Thyroid gland (tissue), 4 donors: ENCODE measurements at regions not wholly inside any gene's neighbourhood (a gene's known extent, or its start where the extent isn't known, plus 50 kb on each side); places are given as distances from the start of the nearest gene placed in this dataset.

ENCODE experiments used
- DNase-seq, 2 donors: peaks; one replicate each; pipeline ENCODE4 v3.0.0-alpha.2; 2019
- H3K27ac ChIP-seq, 3 donors: fragments of 200-600 bp; sonication (generic); 1 replicate in 2 of 3; 2 replicates in 1 of 3; pipeline ENCODE4 v1.5.1; 2016 to 2019; ENCODE audit warnings: mild to moderate bottlenecking in 1 of 3, moderate library complexity in 1 of 3
- H3K27me3 ChIP-seq: fragments of 200-600 bp; sonication (generic); one replicate; pipeline ENCODE4 v1.5.1; 2019
- H3K36me3 ChIP-seq, 2 donors: fragments of 200-600 bp; sonication (generic); one replicate each; pipeline ENCODE4 v1.5.1; 2016 to 2019
- H3K4me1 ChIP-seq, 2 donors: fragments of 200-600 bp; sonication (generic); one replicate each; pipeline ENCODE4 v1.5.1; 2017 to 2019
- H3K4me3 ChIP-seq, 3 donors: fragments of 200-600 bp; sonication (generic); replicated peaks in 1 of 3; 1 replicate in 2 of 3; 2 replicates in 1 of 3; pipeline ENCODE4 v1.5.1; 2016; ENCODE audit warnings: mild to moderate bottlenecking in 1 of 3
- H3K9me3 ChIP-seq: fragments of 200-600 bp; sonication (generic); one replicate; pipeline ENCODE4 v1.5.1; 2017
- CTCF ChIP-seq, 6 experiments: fragments of 200-600 bp in 3 of 6; fragments of 450-650 bp in 3 of 6; sonication (generic) in 3 of 6; IDR thresholded peaks; one replicate each; pipeline ENCODE4 v1.5.1; 2016 to 2019; ENCODE audit warnings: antibody characterized with exemption in 6 of 6, mild to moderate bottlenecking in 2 of 6, inconsistent platforms in 1 of 6, moderate library complexity in 1 of 6
- POLR2A ChIP-seq, 2 donors: fragments of 450-650 bp; IDR thresholded peaks; one replicate each; pipeline ENCODE4 v1.6.1; 2017; ENCODE audit warnings: antibody characterized with exemption in 2 of 2, mild to moderate bottlenecking in 2 of 2, moderate library complexity in 1 of 2
- WGBS, 2 donors: methylation state at CpG; one replicate each; pipeline ENCODE4 v1.1.5; 2017; 5-methylcytosine and 5-hydroxymethylcytosine counted together
- intact Hi-C: fragments of 100-400 bp; cut with DNase I; formaldehyde crosslinking; loops from one replicate; pipeline ENCODE4 v1.15.1; 2023

GRCh38 chr2:103734911-103735310 is 973.1 kb downstream of the TMEM182 start:
- no peak for TF ChIP-seq POLR2A (IDR thresholded peaks at IDR 0.05)
- TF ChIP-seq CTCF (IDR thresholded peaks at IDR 0.05): no peak
- no peak overlapping the region for H3K27ac ChIP-seq
- no peaks in the 10 kb centered on the region for H3K4me1 ChIP-seq
- no peak overlapping the region for H3K4me3 ChIP-seq
- no peaks in the 10 kb centered on the region for H3K27me3 ChIP-seq
- intact Hi-C loops: no loop called here
- no peaks in the 10 kb centered on the region for H3K9me3 ChIP-seq
- no peak for DNase-seq
- no peaks in the 10 kb centered on the region for H3K36me3 ChIP-seq

- DNase-seq: no peak
- Histone ChIP-seq H3K4me1 (no peaks in the 10 kb centered on the region), H3K4me3 (no peak overlapping the region), H3K36me3 (no peaks in the 10 kb centered on the region), H3K27me3 (no peaks in the 10 kb centered on the region), H3K9me3 (no peaks in the 10 kb centered on the region), H3K27ac (no peak overlapping the region)
- 94 to 95% methylated on average over 3 of the region's 3 CpGs for WGBS, 2 donors
- intact Hi-C loops: no loop called here
- TF ChIP-seq CTCF (IDR thresholded peaks at IDR 0.05) (no peak), POLR2A (IDR thresholded peaks at IDR 0.05) (no peak)
These were observed 976.3 kb downstream of the TMEM182 start for GRCh38 chr2:103738108-103738507.

- intact Hi-C loops: no loop called here
- WGBS, 2 donors: 64 to 74% methylated on average over 1 of the region's 1 CpG
- Histone ChIP-seq H3K4me3 (no peak overlapping the region), H3K27me3 (no peaks in the 10 kb centered on the region), H3K36me3 (no peaks in the 10 kb centered on the region), H3K9me3 (no peaks in the 10 kb centered on the region), H3K4me1 (no peaks in the 10 kb centered on the region), H3K27ac (no peak overlapping the region)
- TF ChIP-seq CTCF (IDR thresholded peaks at IDR 0.05) (no peak), POLR2A (IDR thresholded peaks at IDR 0.05) (no peak)
- DNase-seq: no peak
These were observed 976.8 kb downstream of the TMEM182 start for GRCh38 chr2:103738606-103739005.

- 69 to 85% methylated on average over 3 of the region's 3 CpGs for WGBS, 2 donors
- intact Hi-C loops: no loop called here
- Histone ChIP-seq H3K27me3 (no peaks in the 10 kb centered on the region), H3K9me3 (no peaks in the 10 kb centered on the region), H3K4me1 (no peaks in the 10 kb centered on the region), H3K27ac (no peak overlapping the region), H3K36me3 (no peaks in the 10 kb centered on the region), H3K4me3 (no peak overlapping the region)
- DNase-seq: no peak
- TF ChIP-seq POLR2A (IDR thresholded peaks at IDR 0.05) (no peak), CTCF (IDR thresholded peaks at IDR 0.05) (no peak)
These were observed 977.4 kb downstream of the TMEM182 start for GRCh38 chr2:103739186-103739585.

- Histone ChIP-seq H3K9me3 (no peaks in the 10 kb centered on the region), H3K27ac (no peak overlapping the region), H3K36me3 (no peaks in the 10 kb centered on the region), H3K4me3 (no peak overlapping the region), H3K27me3 (no peaks in the 10 kb centered on the region), H3K4me1 (no peaks in the 10 kb centered on the region)
- WGBS, 2 donors: 83 to 92% methylated on average over 1 of the region's 1 CpG
- intact Hi-C loops: no loop called here
- DNase-seq: no peak
- TF ChIP-seq POLR2A (IDR thresholded peaks at IDR 0.05) (no peak), CTCF (IDR thresholded peaks at IDR 0.05) (no peak)
These were observed 978.1 kb downstream of the TMEM182 start for GRCh38 chr2:103739921-103740320.
